ENCODE measurements at regions not wholly inside any gene's neighbourhood (a gene's known extent, or its start where the extent isn't known, plus 50 kb on each side); places are given as distances from the start of the nearest gene placed in this dataset.

- H3K9me3 ChIP-seq, result no peaks in the 10 kb centered on the region
- TF ChIP-seq POLR2A (IDR thresholded peaks at IDR 0.05) (no peak), CTCF (IDR thresholded peaks at IDR 0.05) (no peak), POLR2AphosphoS5 (IDR thresholded peaks at IDR 0.05) (no peak)
- no peaks in the 10 kb centered on the region for H3K4me1 ChIP-seq (replicated peaks)
- intact Hi-C loops (cut with DNase I), result no loop called here
- H3K4me3 ChIP-seq, result no peak overlapping the region
- H3K27ac ChIP-seq, result no peak overlapping the region
- DNase-seq (ENCODE audit: low spot score), result no peak
- H3K36me3 ChIP-seq, result no peaks in the 10 kb centered on the region
- WGBS, result 95% methylated on average over 2 of the region's 2 CpGs
- no peaks in the 10 kb centered on the region for H3K27me3 ChIP-seq (replicated peaks; ENCODE audit: insufficient read depth)
These were observed 328.0 kb upstream of the POT1 start for GRCh38 chr7:125257617-125258016.

- Histone ChIP-seq H3K36me3 (no peaks in the 10 kb centered on the region), H3K27ac (no peak overlapping the region), H3K4me1 (replicated peaks) (no peaks in the 10 kb centered on the region), H3K27me3 (replicated peaks; ENCODE audit: insufficient read depth) (no peaks in the 10 kb centered on the region), H3K9me3 (no peaks in the 10 kb centered on the region), H3K4me3 (no peak overlapping the region)
- intact Hi-C loops (cut with DNase I), result no loop called here
- TF ChIP-seq POLR2AphosphoS5 (IDR thresholded peaks at IDR 0.05) (no peak), POLR2A (IDR thresholded peaks at IDR 0.05) (no peak), CTCF (IDR thresholded peaks at IDR 0.05) (no peak)
- 22% methylated on average over 2 of the region's 2 CpGs for WGBS
- DNase-seq (ENCODE audit: low spot score), result no peak
These were observed 326.8 kb upstream of the POT1 start for GRCh38 chr7:125256446-125256845.

GRCh38 chr7:125255810-125256209, 326.2 kb upstream of the POT1 start:
- H3K4me3 ChIP-seq, result no peak overlapping the region
- no peaks in the 10 kb centered on the region for H3K36me3 ChIP-seq
- no peaks in the 10 kb centered on the region for H3K27me3 ChIP-seq (replicated peaks; ENCODE audit: insufficient read depth)
- H3K27ac ChIP-seq, result no peak overlapping the region
- 23% methylated on average over 3 of the region's 3 CpGs for WGBS
- H3K9me3 ChIP-seq, result no peaks in the 10 kb centered on the region
- TF ChIP-seq POLR2AphosphoS5 (IDR thresholded peaks at IDR 0.05), result no peak
- TF ChIP-seq POLR2A (IDR thresholded peaks at IDR 0.05), result no peak
- no peak for TF ChIP-seq CTCF (IDR thresholded peaks at IDR 0.05)
- no peaks in the 10 kb centered on the region for H3K4me1 ChIP-seq (replicated peaks)
- intact Hi-C loops (cut with DNase I), result no loop called here
- DNase-seq (ENCODE audit: low spot score), result no peak

- no peak overlapping the region for H3K27ac ChIP-seq
- no peaks in the 10 kb centered on the region for H3K27me3 ChIP-seq (replicated peaks; ENCODE audit: insufficient read depth)
- no peak for DNase-seq (ENCODE audit: low spot score)
- 62% methylated on average over 1 of the region's 1 CpG for WGBS
- intact Hi-C loops (cut with DNase I), result no loop called here
- H3K9me3 ChIP-seq, result no peaks in the 10 kb centered on the region
- no peak for TF ChIP-seq CTCF (IDR thresholded peaks at IDR 0.05)
- TF ChIP-seq POLR2AphosphoS5 (IDR thresholded peaks at IDR 0.05), result no peak
- no peak for TF ChIP-seq POLR2A (IDR thresholded peaks at IDR 0.05)
- no peak overlapping the region for H3K4me3 ChIP-seq
- no peaks in the 10 kb centered on the region for H3K36me3 ChIP-seq
- no peaks in the 10 kb centered on the region for H3K4me1 ChIP-seq (replicated peaks)
These were observed 324.9 kb upstream of the POT1 start for GRCh38 chr7:125254566-125254965.

GRCh38 chr7:125253452-125254190, 324.0 kb upstream of the POT1 start:
- H3K4me1 ChIP-seq (replicated peaks), result no peaks in the 10 kb centered on the region
- no peak for DNase-seq (ENCODE audit: low spot score)
- intact Hi-C loops (cut with DNase I), result no loop called here
- no peak overlapping the region for H3K4me3 ChIP-seq
- no peaks in the 10 kb centered on the region for H3K36me3 ChIP-seq
- H3K27me3 ChIP-seq (replicated peaks; ENCODE audit: insufficient read depth), result no peaks in the 10 kb centered on the region
- TF ChIP-seq CTCF (IDR thresholded peaks at IDR 0.05) (no peak), POLR2AphosphoS5 (IDR thresholded peaks at IDR 0.05) (no peak), POLR2A (IDR thresholded peaks at IDR 0.05) (no peak)
- no peaks in the 10 kb centered on the region for H3K9me3 ChIP-seq
- H3K27ac ChIP-seq, result no peak overlapping the region
- WGBS, result 35% methylated on average over 3 of the region's 3 CpGs

All from prostate gland (tissue), 2 donors.